GDM1 (cell line): ENCODE measurements at regions not wholly inside any gene's neighbourhood (a gene's known extent, or its start where the extent isn't known, plus 50 kb on each side); places are given as distances from the start of the nearest gene placed in this dataset.

Source experiments
- DNase-seq: peaks from one replicate; lab custom pipeline; 2025; lab: John Stamatoyannopoulos, UW

DNA sequence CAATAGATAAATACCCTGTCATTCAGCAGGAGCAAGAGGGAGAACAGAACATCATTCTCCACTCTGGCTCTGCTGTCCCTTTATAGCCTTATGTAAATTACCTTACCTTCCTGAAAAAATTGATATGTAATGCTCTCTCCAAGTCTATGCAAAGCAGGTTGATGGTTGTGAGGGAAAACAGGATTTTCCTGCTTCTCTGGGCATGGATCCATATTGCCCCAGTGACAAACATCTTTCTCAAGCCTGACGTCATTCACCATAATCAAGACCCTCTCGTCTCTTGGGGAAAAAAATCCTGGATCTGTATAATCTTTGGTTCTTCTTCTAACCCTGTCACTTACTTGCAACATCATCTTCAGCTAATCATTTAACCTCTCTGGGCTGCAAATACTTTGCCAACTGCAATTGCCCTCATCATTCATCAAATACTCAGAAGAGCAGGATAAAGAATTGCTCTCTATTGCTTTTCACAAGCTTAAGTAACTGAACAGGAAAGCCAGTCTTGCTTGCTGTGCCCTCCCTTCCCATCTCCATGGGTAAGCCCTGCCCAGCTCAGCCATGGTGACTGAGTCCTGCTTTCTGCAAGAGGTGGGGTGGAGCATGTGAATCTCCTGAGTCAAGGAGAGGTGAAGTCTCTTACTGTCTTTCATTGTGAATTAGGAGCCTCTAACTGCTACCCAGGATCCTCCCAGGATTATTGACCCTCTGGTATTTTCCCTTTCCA, 123.7 kb upstream of the KLF7 start:
- no peak for DNase-seq

- DNase-seq: no peak
Observed at GRCh38 chr2:207290833-207291624, 125.3 kb upstream of the KLF7 start.

GRCh38 chr2:207291625-207292252, 126.0 kb upstream of the KLF7 start:
- no peak for DNase-seq

- DNase-seq: no peak
Observed at GRCh38 chr2:207296265-207296948, 130.7 kb upstream of the KLF7 start.

DNA sequence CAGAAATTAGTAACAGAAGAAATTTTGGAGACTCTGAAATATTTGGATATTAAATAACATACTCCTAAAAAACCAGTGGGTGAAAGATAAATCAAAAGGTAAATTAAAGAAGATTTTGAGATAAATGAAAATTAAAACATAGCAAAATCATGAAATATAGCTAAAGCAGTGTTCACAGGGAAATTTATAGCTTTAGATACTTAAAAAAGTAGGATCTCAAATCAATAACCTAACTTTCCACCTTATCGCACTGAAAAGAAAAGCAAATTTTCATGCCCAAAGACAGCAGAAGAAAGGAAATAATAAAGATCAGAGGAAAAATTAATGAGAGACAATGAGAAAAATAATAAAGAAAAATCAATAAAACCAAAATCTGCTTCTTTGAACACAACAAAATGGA, 135.1 kb upstream of the KLF7 start:
- no peak for DNase-seq

GRCh38 chr2:207304761-207305160, 139.0 kb upstream of the KLF7 start:
- no peak for DNase-seq

DNA sequence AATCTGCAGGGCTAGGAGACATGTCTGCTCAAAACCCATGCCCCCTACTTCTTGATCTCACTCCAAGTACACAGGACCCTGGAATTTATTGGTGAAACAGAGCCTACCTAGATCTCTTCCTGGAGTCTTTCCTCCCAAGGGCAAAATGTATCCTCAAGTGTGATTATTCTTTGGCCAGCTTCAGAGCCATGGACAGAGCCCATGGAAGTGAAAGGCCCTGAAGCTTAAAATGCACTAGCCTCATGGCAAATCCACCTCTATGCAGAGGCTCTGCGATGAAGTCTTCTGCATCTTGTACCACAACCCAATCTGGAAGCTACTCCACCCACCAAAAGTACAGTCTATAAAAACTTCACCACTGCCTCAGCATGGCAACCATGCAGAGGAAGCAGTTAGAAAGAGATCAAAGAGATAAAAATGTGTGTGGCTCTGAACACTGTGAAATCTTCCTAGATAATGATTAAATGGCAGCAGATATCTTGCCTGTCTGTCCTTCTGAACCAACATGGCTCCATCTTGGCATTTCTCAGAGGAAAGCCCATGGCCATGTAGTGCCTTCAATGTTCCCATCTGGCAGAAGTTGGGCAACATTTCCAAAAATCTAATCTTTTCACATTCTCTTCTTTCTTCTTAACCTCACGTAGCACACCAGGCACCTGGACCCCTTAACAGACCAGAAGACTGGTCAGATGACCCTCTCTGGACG, 142.9 kb upstream of the KLF7 start:
- DNase-seq: no peak

DNA sequence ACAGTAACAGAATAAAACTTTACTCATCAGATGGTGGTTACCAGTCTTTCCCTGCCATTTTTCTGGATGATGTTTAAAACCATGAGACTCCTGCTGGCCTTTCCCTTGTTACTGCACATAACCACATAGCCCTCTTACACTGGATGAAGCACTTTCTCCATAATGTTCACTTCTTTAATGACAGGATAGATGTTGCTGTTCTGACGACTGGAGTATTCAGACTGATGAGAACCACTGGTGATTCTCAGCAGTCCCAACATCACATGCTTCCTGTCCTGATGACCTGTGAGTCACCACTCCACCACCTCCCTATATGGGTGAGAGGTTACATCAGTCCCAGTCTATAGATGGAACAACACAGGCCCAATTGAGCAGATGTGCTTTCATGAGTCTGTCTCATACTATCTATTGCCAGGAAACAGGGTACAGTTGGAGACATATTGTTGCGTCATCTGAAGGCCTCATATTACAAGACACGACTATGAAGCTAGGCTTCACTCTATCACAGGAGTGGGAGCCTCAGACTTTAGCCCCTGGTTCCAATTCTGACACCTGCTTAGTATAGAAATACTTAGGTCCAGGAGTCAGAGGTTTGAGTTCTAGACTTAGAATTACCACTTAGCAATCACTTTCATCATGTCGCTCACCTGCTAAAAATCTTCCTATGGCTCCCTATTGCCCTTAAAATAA, 145.7 kb upstream of the KLF7 start:
- no peak for DNase-seq

DNA sequence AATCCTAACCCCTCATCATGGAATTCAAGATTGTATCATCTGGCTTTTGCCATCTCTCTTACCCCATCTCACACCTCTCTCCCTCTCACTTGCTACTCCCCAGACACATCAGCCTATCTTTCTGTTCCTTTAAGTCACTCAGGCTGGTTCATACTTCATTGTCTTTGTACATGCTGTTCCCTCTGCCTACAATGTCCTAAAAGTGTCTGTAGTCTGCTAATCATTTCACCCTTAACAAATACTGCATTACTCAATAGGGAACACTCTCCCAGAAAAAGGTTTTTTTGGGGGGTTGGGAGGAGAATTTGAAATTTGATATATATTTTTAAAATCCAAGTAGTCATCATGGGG, 146.2 kb upstream of the KLF7 start:
- no peak for DNase-seq

DNA sequence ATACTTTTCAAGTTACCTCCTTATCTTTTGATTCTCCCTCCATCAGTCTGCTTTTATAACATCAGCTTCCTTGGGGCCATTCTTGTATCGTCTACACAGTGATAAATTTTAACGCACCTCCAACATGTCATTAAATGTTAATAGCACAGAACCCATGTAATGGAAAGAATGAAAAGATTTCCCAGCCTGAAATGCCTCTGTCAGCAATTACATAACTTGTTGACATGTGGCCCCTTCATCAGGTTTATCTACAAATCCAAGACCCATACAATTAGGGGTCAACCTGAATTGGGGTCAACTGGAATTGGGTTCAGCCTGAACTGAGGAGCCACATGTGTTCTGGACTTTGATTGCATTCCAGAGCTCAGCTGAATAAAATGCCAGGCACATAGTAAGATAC, 148.2 kb upstream of the KLF7 start:
- DNase-seq: no peak

GRCh38 chr2:207315131-207315530, 149.4 kb upstream of the KLF7 start:
- DNase-seq: no peak

GRCh38 chr2:207316484-207316883, 150.7 kb upstream of the KLF7 start:
- no peak for DNase-seq

DNA sequence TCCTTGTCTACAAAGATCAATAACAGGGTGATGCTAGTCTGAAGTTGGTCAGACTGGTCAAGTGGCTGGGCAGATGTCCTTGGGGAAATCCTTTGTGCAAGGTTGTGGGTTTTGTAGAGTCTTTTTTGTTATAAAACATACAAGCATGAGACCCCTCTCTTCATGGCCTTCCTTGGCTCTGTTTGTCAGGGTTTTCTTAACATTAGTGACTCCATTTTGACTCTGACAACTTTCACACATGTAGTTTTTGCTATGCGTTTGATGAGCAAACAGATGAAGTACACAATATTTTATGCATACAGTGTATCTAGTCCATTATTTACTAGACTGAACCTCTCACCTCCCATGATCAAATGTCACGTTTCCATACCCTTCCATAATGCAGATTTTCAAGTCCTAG, 151.2 kb upstream of the KLF7 start:
- no peak for DNase-seq

DNA sequence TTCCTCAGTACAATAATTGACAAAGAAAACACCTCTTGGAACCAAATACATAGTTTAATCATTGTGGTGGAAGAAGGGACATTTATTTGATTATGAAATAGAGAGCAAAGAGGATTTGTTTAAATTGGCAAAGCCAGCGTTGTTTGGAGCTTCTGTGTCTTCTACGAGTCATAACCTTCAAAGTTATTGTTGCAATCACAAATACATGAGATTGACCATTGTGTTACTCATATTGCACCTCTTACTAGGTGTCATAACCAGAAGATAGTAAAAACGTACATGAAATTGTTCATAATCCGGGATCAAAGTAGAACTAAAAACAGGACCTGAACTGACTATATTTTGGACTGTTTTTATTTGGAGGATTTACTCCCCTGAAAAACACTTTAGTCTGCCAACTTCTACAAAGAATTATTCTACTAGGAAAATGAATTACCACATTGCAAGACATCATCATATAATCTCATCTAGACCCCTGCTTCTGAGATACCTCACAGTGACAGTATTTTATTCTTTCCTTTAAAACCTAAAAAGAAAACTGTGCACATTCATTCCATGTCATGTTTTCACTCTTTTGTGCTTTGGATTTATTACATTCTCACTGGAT, 151.7 kb upstream of the KLF7 start:
- no peak for DNase-seq

GRCh38 chr2:207318181-207318628, 152.5 kb upstream of the KLF7 start:
- DNase-seq: no peak

- no peak for DNase-seq
Observed at GRCh38 chr2:207319316-207319715, 153.6 kb upstream of the KLF7 start.

DNA sequence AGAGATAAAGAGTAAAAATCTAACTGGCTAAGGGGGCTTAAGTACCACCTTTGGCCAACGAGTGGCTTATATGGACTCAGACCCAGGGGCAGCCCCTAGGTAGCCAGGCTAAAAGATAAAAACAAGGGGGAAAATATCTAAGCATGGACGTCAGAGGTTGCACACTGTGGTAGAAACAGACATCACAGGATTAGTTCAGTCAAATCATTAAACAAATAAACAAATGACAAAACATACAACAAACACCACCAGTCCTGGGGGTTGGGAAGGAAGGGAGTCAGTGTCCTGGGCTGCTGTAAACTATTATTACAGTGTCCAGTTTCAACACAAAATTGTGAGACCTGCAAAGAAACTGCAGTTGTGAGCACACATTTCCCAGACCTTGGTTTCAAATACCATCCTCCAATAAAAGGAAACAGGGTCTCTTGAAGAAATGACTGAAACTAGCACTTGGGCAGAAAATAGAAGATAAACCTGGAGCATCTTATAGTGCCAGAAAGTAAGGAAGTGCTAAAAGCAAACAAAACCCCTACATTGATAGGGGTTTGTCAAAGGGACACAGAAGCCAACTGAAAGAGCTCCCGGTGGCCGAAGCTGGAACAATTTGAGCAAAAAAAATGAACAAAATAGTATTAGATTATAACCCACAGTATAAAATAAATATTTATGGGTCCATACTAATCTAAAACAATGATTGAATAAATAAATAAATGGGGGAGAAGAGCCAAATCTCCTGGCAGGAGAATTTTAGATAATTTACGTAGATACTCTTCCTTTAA, 154.8 kb upstream of the KLF7 start:
- no peak for DNase-seq

GRCh38 chr2:207321514-207321913, 155.8 kb upstream of the KLF7 start:
- no peak for DNase-seq

GRCh38 chr2:207324001-207324400, 158.3 kb upstream of the KLF7 start:
- no peak for DNase-seq

GRCh38 chr2:207327513-207327912, 161.8 kb upstream of the KLF7 start:
- DNase-seq: no peak
